ENCODE measurements at regions not wholly inside any gene's neighbourhood (a gene's known extent, or its start where the extent isn't known, plus 50 kb on each side); places are given as distances from the start of the nearest gene placed in this dataset.

DNA sequence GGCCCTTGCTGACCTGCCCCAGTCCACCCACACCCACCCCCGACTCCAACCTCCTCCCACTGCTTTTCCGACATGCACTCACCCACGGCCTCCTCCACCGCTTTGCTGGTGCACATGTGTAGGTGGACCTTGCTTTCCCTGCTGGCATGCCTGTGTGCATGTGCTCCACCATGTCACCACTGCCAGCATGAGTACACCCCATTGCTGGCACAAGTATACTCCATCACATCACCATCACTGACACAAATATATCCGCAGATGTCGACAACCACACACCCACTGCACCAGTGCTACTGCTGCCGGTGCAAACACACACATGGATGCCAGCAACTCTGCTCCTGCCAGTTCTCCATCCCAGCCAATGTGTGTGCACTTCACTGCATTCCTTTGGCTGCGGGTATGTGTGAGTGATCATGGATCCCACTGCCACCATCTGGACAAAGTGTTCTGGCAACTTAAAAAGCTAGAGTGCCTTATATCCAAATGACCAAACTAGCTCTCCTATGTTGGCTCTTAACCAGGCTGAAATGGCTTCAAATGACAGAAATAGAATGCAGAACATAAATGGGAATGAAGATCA lies 1072.3 kb downstream of the RAPGEF2 start (continued):
- no peak for TF ChIP-seq AHR (CRISPR knock-in tag; IDR thresholded peaks at IDR 0.05)
- no peak for TF ChIP-seq ZNF235 (CRISPR knock-in tag; IDR thresholded peaks at IDR 0.05; ENCODE audit: borderline replicate concordance)
- TF ChIP-seq, protein P1, sequence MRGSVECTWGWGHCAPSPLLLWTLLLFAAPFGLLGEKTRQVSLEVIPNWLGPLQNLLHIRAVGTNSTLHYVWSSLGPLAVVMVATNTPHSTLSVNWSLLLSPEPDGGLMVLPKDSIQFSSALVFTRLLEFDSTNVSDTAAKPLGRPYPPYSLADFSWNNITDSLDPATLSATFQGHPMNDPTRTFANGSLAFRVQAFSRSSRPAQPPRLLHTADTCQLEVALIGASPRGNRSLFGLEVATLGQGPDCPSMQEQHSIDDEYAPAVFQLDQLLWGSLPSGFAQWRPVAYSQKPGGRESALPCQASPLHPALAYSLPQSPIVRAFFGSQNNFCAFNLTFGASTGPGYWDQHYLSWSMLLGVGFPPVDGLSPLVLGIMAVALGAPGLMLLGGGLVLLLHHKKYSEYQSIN (CRISPR knock-in tag; IDR thresholded peaks at IDR 0.05; ENCODE audit: borderline replicate concordance): no peak
- TF ChIP-seq SMARCE1 (IDR thresholded peaks at IDR 0.05; ENCODE audit: borderline replicate concordance): no peak
- no peak for TF ChIP-seq CBX1 (IDR thresholded peaks at IDR 0.05; ENCODE audit: low read depth)
- no peak for TF ChIP-seq HOXD1 (CRISPR knock-in tag; IDR thresholded peaks at IDR 0.05)
- no peak for TF ChIP-seq FOXK1 (CRISPR knock-in tag; IDR thresholded peaks at IDR 0.05; ENCODE audit: borderline replicate concordance, low read depth)
- TF ChIP-seq, protein P2, sequence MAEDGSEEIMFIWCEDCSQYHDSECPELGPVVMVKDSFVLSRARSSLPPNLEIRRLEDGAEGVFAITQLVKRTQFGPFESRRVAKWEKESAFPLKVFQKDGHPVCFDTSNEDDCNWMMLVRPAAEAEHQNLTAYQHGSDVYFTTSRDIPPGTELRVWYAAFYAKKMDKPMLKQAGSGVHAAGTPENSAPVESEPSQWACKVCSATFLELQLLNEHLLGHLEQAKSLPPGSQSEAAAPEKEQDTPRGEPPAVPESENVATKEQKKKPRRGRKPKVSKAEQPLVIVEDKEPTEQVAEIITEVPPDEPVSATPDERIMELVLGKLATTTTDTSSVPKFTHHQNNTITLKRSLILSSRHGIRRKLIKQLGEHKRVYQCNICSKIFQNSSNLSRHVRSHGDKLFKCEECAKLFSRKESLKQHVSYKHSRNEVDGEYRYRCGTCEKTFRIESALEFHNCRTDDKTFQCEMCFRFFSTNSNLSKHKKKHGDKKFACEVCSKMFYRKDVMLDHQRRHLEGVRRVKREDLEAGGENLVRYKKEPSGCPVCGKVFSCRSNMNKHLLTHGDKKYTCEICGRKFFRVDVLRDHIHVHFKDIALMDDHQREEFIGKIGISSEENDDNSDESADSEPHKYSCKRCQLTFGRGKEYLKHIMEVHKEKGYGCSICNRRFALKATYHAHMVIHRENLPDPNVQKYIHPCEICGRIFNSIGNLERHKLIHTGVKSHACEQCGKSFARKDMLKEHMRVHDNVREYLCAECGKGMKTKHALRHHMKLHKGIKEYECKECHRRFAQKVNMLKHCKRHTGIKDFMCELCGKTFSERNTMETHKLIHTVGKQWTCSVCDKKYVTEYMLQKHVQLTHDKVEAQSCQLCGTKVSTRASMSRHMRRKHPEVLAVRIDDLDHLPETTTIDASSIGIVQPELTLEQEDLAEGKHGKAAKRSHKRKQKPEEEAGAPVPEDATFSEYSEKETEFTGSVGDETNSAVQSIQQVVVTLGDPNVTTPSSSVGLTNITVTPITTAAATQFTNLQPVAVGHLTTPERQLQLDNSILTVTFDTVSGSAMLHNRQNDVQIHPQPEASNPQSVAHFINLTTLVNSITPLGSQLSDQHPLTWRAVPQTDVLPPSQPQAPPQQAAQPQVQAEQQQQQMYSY (CRISPR knock-in tag; IDR thresholded peaks at IDR 0.05): no peak
- TF ChIP-seq ZNF790 (CRISPR knock-in tag; IDR thresholded peaks at IDR 0.05; ENCODE audit: borderline replicate concordance): no peak
- no peak for TF ChIP-seq GTF2F1 (IDR thresholded peaks at IDR 0.05; ENCODE audit: low read length)
- TF ChIP-seq, protein P3, sequence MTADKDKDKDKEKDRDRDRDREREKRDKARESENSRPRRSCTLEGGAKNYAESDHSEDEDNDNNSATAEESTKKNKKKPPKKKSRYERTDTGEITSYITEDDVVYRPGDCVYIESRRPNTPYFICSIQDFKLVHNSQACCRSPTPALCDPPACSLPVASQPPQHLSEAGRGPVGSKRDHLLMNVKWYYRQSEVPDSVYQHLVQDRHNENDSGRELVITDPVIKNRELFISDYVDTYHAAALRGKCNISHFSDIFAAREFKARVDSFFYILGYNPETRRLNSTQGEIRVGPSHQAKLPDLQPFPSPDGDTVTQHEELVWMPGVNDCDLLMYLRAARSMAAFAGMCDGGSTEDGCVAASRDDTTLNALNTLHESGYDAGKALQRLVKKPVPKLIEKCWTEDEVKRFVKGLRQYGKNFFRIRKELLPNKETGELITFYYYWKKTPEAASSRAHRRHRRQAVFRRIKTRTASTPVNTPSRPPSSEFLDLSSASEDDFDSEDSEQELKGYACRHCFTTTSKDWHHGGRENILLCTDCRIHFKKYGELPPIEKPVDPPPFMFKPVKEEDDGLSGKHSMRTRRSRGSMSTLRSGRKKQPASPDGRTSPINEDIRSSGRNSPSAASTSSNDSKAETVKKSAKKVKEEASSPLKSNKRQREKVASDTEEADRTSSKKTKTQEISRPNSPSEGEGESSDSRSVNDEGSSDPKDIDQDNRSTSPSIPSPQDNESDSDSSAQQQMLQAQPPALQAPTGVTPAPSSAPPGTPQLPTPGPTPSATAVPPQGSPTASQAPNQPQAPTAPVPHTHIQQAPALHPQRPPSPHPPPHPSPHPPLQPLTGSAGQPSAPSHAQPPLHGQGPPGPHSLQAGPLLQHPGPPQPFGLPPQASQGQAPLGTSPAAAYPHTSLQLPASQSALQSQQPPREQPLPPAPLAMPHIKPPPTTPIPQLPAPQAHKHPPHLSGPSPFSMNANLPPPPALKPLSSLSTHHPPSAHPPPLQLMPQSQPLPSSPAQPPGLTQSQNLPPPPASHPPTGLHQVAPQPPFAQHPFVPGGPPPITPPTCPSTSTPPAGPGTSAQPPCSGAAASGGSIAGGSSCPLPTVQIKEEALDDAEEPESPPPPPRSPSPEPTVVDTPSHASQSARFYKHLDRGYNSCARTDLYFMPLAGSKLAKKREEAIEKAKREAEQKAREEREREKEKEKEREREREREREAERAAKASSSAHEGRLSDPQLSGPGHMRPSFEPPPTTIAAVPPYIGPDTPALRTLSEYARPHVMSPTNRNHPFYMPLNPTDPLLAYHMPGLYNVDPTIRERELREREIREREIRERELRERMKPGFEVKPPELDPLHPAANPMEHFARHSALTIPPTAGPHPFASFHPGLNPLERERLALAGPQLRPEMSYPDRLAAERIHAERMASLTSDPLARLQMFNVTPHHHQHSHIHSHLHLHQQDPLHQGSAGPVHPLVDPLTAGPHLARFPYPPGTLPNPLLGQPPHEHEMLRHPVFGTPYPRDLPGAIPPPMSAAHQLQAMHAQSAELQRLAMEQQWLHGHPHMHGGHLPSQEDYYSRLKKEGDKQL (CRISPR knock-in tag; IDR thresholded peaks at IDR 0.05; ENCODE audit: low read depth): no peak
- no peak for TF ChIP-seq SMAD9 (CRISPR knock-in tag; IDR thresholded peaks at IDR 0.05)
